Kidney (tissue), 13 donors: ENCODE measurements at regions not wholly inside any gene's neighbourhood (a gene's known extent, or its start where the extent isn't known, plus 50 kb on each side); places are given as distances from the start of the nearest gene placed in this dataset.
A peak's percentile ranks its signal among the peaks of the same experiment; 100 is the strongest.

ENCODE experiments used
- DNase-seq, 5 donors: peaks; one replicate each; pipeline ENCODE4 v3.0.0-alpha.2; 2013 to 2020
- FAIRE-seq: peaks from 2 replicates; lab custom pipeline; 2012; peaks lifted over from hg19 to GRCh38; lab: Jason Lieb, UNC
- H3K27ac ChIP-seq, 2 donors: one replicate each; pipeline ENCODE4 v1.7.0; 2013; ENCODE audit warnings: low read depth in 2 of 2, low read length in 2 of 2, inconsistent platforms in 1 of 2
- H3K27me3 ChIP-seq: one replicate; pipeline ENCODE4 v1.7.1; 2013; ENCODE audit warnings: low read length, inconsistent platforms; ENCODE audit not compliant: control insufficient read depth, insufficient read depth
- H3K36me3 ChIP-seq, 3 donors: one replicate each; pipeline versions ENCODE4 v1.7.0 to v1.7.1; 2013; ENCODE audit warnings: low read length in 3 of 3, control low read depth in 1 of 3, inconsistent platforms in 1 of 3; ENCODE audit not compliant: insufficient read depth in 3 of 3, control insufficient read depth in 2 of 3
- H3K4me1 ChIP-seq, 3 donors: one replicate each; pipeline versions ENCODE4 v1.7.0 to v1.7.1; 2013; ENCODE audit warnings: low read length in 3 of 3, inconsistent platforms in 1 of 3, low read depth in 1 of 3; ENCODE audit not compliant: control insufficient read depth in 2 of 3, insufficient read depth in 2 of 3
- H3K4me3 ChIP-seq, 3 donors: one replicate each; pipeline versions ENCODE4 v1.7.0 to v1.8.1; 2013; ENCODE audit warnings: low read length in 3 of 3, control low read depth in 1 of 3, inconsistent platforms in 1 of 3
- H3K9ac ChIP-seq, 3 donors: one replicate each; pipeline versions ENCODE4 v1.7.0 to v1.7.1; 2013; ENCODE audit warnings: low read length in 3 of 3, control low read depth in 1 of 3, inconsistent platforms in 1 of 3
- H3K9me3 ChIP-seq, 3 donors: one replicate each; pipeline versions ENCODE4 v1.7.0 to v1.7.1; 2013; ENCODE audit warnings: low read length in 3 of 3, control low read depth in 1 of 3, inconsistent platforms in 1 of 3; ENCODE audit not compliant: control insufficient read depth in 2 of 3, insufficient read depth in 1 of 3
- CTCF ChIP-seq: IDR thresholded peaks from 3 replicates; pipeline ENCODE4 v1.5.1; 2012; ENCODE audit warnings: mild to moderate bottlenecking, moderate library complexity, borderline replicate concordance; ENCODE audit not compliant: insufficient read depth; ENCODE audit errors: extremely low read depth
- intact Hi-C: fragments of 100-400 bp; cut with DNase I; formaldehyde crosslinking; loops from one replicate; pipeline ENCODE4 v1.11.1; 2022
- donor health status: control.
- donor health status: control.
- donor health status: control.
- donor health status: control.
- donor health status: control.
- donor health status: DM: yes; HTN: yes; CAD: no.
- donor health status: Normal renal cell carcinoma (clear cell type).

GRCh38 chr18:45562567-45563479 lies 52.5 kb upstream of the SLC14A2 start:
- no peaks in the 10 kb centered on the region for H3K27me3 ChIP-seq
- FAIRE-seq (no peak), DNase-seq (peak; percentile 65 to 93 (median 72))
- H3K36me3 ChIP-seq: no peaks in the 10 kb centered on the region
- TF ChIP-seq CTCF: no peak
- intact Hi-C loops: no loop called here
- H3K27ac ChIP-seq: no peak overlapping the region
- no peak overlapping the region for H3K9ac ChIP-seq
- H3K9me3 ChIP-seq: no peaks in the 10 kb centered on the region
- H3K4me1 ChIP-seq: peaks cover 0 to 12% (median 0%) of the 10 kb centered on the region in 3 donors
- no peak overlapping the region for H3K4me3 ChIP-seq

GRCh38 chr18:45565280-45565970 lies 49.9 kb upstream of the SLC14A2 start:
- no peak for TF ChIP-seq CTCF
- Histone ChIP-seq H3K9ac (no peak overlapping the region), H3K27ac (no peak overlapping the region), H3K27me3 (no peaks in the 10 kb centered on the region), H3K4me3 (no peak overlapping the region), H3K9me3 (no peaks in the 10 kb centered on the region), H3K36me3 (no peaks in the 10 kb centered on the region), H3K4me1 (peaks cover 0 to 12% (median 0%) of the 10 kb centered on the region in 3 donors)
- FAIRE-seq (no peak), DNase-seq (peak in 4 of 5 donors; percentile 74 to 84 (median 81))
- intact Hi-C loops: no loop called here
